ENCODE measurements at regions not wholly inside any gene's neighbourhood (a gene's known extent, or its start where the extent isn't known, plus 50 kb on each side); places are given as distances from the start of the nearest gene placed in this dataset.

GRCh38 chr11:70575396-70576060 lies 177.2 kb downstream of the CTTN start:
- DNase-seq, result no peak

- DNase-seq, result no peak
Measured at GRCh38 chr11:70577258-70577603, 178.9 kb downstream of the CTTN start.

GRCh38 chr11:70577948-70578347 lies 179.6 kb downstream of the CTTN start:
- DNase-seq, result no peak

GRCh38 chr11:70578371-70578770 lies 180.0 kb downstream of the CTTN start:
- DNase-seq, result no peak

- DNase-seq, result no peak
Measured at GRCh38 chr11:70578831-70579230, 180.5 kb downstream of the CTTN start.

GRCh38 chr11:70579316-70579955 lies 181.1 kb downstream of the CTTN start:
- no peak for DNase-seq

GRCh38 chr11:70580036-70580805 lies 181.9 kb downstream of the CTTN start:
- DNase-seq, result no peak

GRCh38 chr11:70581991-70582885 lies 183.9 kb downstream of the CTTN start:
- DNase-seq, result no peak

- no peak for DNase-seq
Measured at GRCh38 chr11:70582886-70583641, 184.7 kb downstream of the CTTN start.

- no peak for DNase-seq
Measured at GRCh38 chr11:70583781-70584218, 185.5 kb downstream of the CTTN start.

- no peak for DNase-seq
Measured at GRCh38 chr11:70584498-70585235, 186.3 kb downstream of the CTTN start.

- DNase-seq, result no peak
Measured at GRCh38 chr11:70585236-70585545, 186.9 kb downstream of the CTTN start.

- DNase-seq, result no peak
Measured at GRCh38 chr11:70586261-70587074, 188.1 kb downstream of the CTTN start.

GRCh38 chr11:70587075-70587389 lies 188.7 kb downstream of the CTTN start:
- DNase-seq, result no peak

GRCh38 chr11:70590356-70590991 lies 192.1 kb downstream of the CTTN start:
- DNase-seq, result no peak

- DNase-seq, result no peak
Measured at GRCh38 chr11:70592641-70593165, 194.4 kb downstream of the CTTN start.

GRCh38 chr11:70593446-70593983 lies 195.2 kb downstream of the CTTN start:
- no peak for DNase-seq

- DNase-seq, result no peak
Measured at GRCh38 chr11:70594031-70594430, 195.7 kb downstream of the CTTN start.

GRCh38 chr11:70594606-70595005 lies 196.3 kb downstream of the CTTN start:
- DNase-seq, result no peak

GRCh38 chr11:70595016-70595415 lies 196.7 kb downstream of the CTTN start:
- no peak for DNase-seq
